ENCODE measurements at regions not wholly inside any gene's neighbourhood (a gene's known extent, or its start where the extent isn't known, plus 50 kb on each side); places are given as distances from the start of the nearest gene placed in this dataset.

GRCh38 chr15:81939604-81940440 lies 106.0 kb downstream of the MEX3B start:
- Histone ChIP-seq H3K27me3 (ENCODE audit: control insufficient read depth, insufficient read depth, low read length) (no peaks in the 10 kb centered on the region), H3K27ac (ENCODE audit: low read depth in 2 of 2, low read length in 2 of 2) (no peak overlapping the region), H3K36me3 (ENCODE audit: control insufficient read depth in 2 of 3, insufficient read depth in 3 of 3, low read length in 3 of 3) (no peaks in the 10 kb centered on the region), H3K4me1 (ENCODE audit: control insufficient read depth in 2 of 3, insufficient read depth in 2 of 3, low read depth in 1 of 3, low read length in 3 of 3) (no peaks in the 10 kb centered on the region), H3K9me3 (ENCODE audit: control insufficient read depth in 2 of 3, insufficient read depth in 1 of 3, low read length in 3 of 3) (peaks cover 0 to 11% (median 0%) of the 10 kb centered on the region in 3 donors), H3K9ac (ENCODE audit: low read length in 3 of 3) (no peak overlapping the region), H3K4me3 (ENCODE audit: low read length in 3 of 3) (no peak overlapping the region)
- no peak for FAIRE-seq
- peak; percentile 43 for TF ChIP-seq CTCF (IDR thresholded peaks at IDR 0.05; ENCODE audit: borderline replicate concordance, extremely low read depth, insufficient read depth)
- intact Hi-C loops (cut with DNase I) = no loop called here
- peak in 1 of 5 donors; percentile 11 for DNase-seq

- no peaks in the 10 kb centered on the region for H3K36me3 ChIP-seq (ENCODE audit: control insufficient read depth in 2 of 3, insufficient read depth in 3 of 3, low read length in 3 of 3)
- H3K4me3 ChIP-seq (ENCODE audit: low read length in 3 of 3) = no peak overlapping the region
- H3K27me3 ChIP-seq (ENCODE audit: control insufficient read depth, insufficient read depth, low read length) = no peaks in the 10 kb centered on the region
- DNase-seq = no peak
- no peak overlapping the region for H3K9ac ChIP-seq (ENCODE audit: low read length in 3 of 3)
- peaks cover 0 to 11% (median 0%) of the 10 kb centered on the region in 3 donors for H3K9me3 ChIP-seq (ENCODE audit: control insufficient read depth in 2 of 3, insufficient read depth in 1 of 3, low read length in 3 of 3)
- no peak overlapping the region for H3K27ac ChIP-seq (ENCODE audit: low read depth in 2 of 2, low read length in 2 of 2)
- H3K4me1 ChIP-seq (ENCODE audit: control insufficient read depth in 2 of 3, insufficient read depth in 2 of 3, low read depth in 1 of 3, low read length in 3 of 3) = no peaks in the 10 kb centered on the region
- intact Hi-C loops (cut with DNase I) = no loop called here
- FAIRE-seq = no peak
- TF ChIP-seq CTCF (IDR thresholded peaks at IDR 0.05; ENCODE audit: borderline replicate concordance, extremely low read depth, insufficient read depth) = no peak
These were observed 108.6 kb downstream of the MEX3B start for GRCh38 chr15:81937189-81937588.

GRCh38 chr15:81930582-81931369 lies 115.0 kb downstream of the MEX3B start:
- Histone ChIP-seq H3K27me3 (ENCODE audit: control insufficient read depth, insufficient read depth, low read length) (no peaks in the 10 kb centered on the region), H3K4me3 (ENCODE audit: low read length in 3 of 3) (no peak overlapping the region), H3K9me3 (ENCODE audit: control insufficient read depth in 2 of 3, insufficient read depth in 1 of 3, low read length in 3 of 3) (no peaks in the 10 kb centered on the region), H3K9ac (ENCODE audit: low read length in 3 of 3) (no peak overlapping the region), H3K4me1 (ENCODE audit: control insufficient read depth in 2 of 3, insufficient read depth in 2 of 3, low read depth in 1 of 3, low read length in 3 of 3) (no peaks in the 10 kb centered on the region), H3K27ac (ENCODE audit: low read depth in 2 of 2, low read length in 2 of 2) (no peak overlapping the region), H3K36me3 (ENCODE audit: control insufficient read depth in 2 of 3, insufficient read depth in 3 of 3, low read length in 3 of 3) (no peaks in the 10 kb centered on the region)
- TF ChIP-seq CTCF (IDR thresholded peaks at IDR 0.05; ENCODE audit: borderline replicate concordance, extremely low read depth, insufficient read depth) = no peak
- intact Hi-C loops (cut with DNase I) = no loop called here
- DNase-seq (no peak), FAIRE-seq (no peak)

All from kidney (tissue), 13 donors.